Keratinocyte (primary cell): ENCODE measurements at regions not wholly inside any gene's neighbourhood (a gene's known extent, or its start where the extent isn't known, plus 50 kb on each side); places are given as distances from the start of the nearest gene placed in this dataset.

Experiments used
- EZH2 ChIP-seq: IDR thresholded peaks from one replicate; pipeline ENCODE4 v1.6.1; 2012; ENCODE audit warnings: inconsistent platforms, mild to moderate bottlenecking, low read length, moderate library complexity
- TF ChIP-seq, protein P1 (sequence below), 3 experiments: IDR thresholded peaks in 1 of 3; conservative IDR thresholded peaks in 1 of 3; optimal IDR thresholded peaks in 1 of 3; 2 replicates in 2 of 3; 3 replicates in 1 of 3; pipeline versions ENCODE3 to v1.5.1; 2011; ENCODE audit warnings: low read length in 3 of 3, mild to moderate bottlenecking in 3 of 3, moderate library complexity in 2 of 3, control low read depth in 1 of 3, inconsistent platforms in 1 of 3; ENCODE audit not compliant: insufficient read depth in 2 of 3; ENCODE audit errors: extremely low read depth in 1 of 3

GRCh38 chr13:90336507-90336906 lies 1011.0 kb upstream of the MIR17HG start:
- TF ChIP-seq, protein P1, sequence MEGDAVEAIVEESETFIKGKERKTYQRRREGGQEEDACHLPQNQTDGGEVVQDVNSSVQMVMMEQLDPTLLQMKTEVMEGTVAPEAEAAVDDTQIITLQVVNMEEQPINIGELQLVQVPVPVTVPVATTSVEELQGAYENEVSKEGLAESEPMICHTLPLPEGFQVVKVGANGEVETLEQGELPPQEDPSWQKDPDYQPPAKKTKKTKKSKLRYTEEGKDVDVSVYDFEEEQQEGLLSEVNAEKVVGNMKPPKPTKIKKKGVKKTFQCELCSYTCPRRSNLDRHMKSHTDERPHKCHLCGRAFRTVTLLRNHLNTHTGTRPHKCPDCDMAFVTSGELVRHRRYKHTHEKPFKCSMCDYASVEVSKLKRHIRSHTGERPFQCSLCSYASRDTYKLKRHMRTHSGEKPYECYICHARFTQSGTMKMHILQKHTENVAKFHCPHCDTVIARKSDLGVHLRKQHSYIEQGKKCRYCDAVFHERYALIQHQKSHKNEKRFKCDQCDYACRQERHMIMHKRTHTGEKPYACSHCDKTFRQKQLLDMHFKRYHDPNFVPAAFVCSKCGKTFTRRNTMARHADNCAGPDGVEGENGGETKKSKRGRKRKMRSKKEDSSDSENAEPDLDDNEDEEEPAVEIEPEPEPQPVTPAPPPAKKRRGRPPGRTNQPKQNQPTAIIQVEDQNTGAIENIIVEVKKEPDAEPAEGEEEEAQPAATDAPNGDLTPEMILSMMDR (optimal IDR thresholded peaks at IDR 0.05 in 1 of 3, IDR thresholded peaks at IDR 0.05 in 1 of 3, conservative IDR thresholded peaks at IDR 0.05 in 1 of 3; ENCODE audit: extremely low read depth in 1 of 3, insufficient read depth in 2 of 3, low read length in 3 of 3), result no peak
- TF ChIP-seq EZH2, result no peak
